Right atrium auricular region (tissue), 2 donors: ENCODE measurements at regions not wholly inside any gene's neighbourhood (a gene's known extent, or its start where the extent isn't known, plus 50 kb on each side); places are given as distances from the start of the nearest gene placed in this dataset.

ENCODE experiments used
- DNase-seq: peaks from one replicate; pipeline ENCODE4 v3.0.0-alpha.2; 2019; ENCODE audit warnings: low spot score
- H3K27ac ChIP-seq, 2 donors: fragments of 200-600 bp; sonication (generic); 1 replicate in 1 of 2; 2 replicates in 1 of 2; pipeline ENCODE4 v1.5.1; 2016 to 2019
- H3K27me3 ChIP-seq, 2 donors: fragments of 200-600 bp; sonication (generic); one replicate each; pipeline versions ENCODE4 v1.5.1 to v1.6.0; 2017 to 2019
- H3K36me3 ChIP-seq: fragments of 200-600 bp; sonication (generic); one replicate; pipeline ENCODE4 v1.5.1; 2016
- H3K4me1 ChIP-seq, 2 donors: fragments of 200-600 bp; sonication (generic); one replicate each; pipeline versions ENCODE4 v1.5.1 to v1.6.0; 2017 to 2019
- H3K4me3 ChIP-seq, 2 donors: fragments of 200-600 bp; sonication (generic); 1 replicate in 1 of 2; 2 replicates in 1 of 2; pipeline ENCODE4 v1.5.1; 2017 to 2019; ENCODE audit warnings: mild to moderate bottlenecking in 1 of 2, moderate library complexity in 1 of 2
- H3K9me3 ChIP-seq, 2 donors: fragments of 200-600 bp; sonication (generic); one replicate each; pipeline ENCODE4 v1.5.1; 2019
- TF ChIP-seq, protein P1 (sequence below), 2 donors: fragments of 200-600 bp; sonication (generic); IDR thresholded peaks; one replicate each; pipeline ENCODE4 v1.5.1; 2019; ENCODE audit warnings: antibody characterized with exemption in 2 of 2

- TF ChIP-seq, protein P1, sequence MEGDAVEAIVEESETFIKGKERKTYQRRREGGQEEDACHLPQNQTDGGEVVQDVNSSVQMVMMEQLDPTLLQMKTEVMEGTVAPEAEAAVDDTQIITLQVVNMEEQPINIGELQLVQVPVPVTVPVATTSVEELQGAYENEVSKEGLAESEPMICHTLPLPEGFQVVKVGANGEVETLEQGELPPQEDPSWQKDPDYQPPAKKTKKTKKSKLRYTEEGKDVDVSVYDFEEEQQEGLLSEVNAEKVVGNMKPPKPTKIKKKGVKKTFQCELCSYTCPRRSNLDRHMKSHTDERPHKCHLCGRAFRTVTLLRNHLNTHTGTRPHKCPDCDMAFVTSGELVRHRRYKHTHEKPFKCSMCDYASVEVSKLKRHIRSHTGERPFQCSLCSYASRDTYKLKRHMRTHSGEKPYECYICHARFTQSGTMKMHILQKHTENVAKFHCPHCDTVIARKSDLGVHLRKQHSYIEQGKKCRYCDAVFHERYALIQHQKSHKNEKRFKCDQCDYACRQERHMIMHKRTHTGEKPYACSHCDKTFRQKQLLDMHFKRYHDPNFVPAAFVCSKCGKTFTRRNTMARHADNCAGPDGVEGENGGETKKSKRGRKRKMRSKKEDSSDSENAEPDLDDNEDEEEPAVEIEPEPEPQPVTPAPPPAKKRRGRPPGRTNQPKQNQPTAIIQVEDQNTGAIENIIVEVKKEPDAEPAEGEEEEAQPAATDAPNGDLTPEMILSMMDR (IDR thresholded peaks at IDR 0.05), result no peak
- Histone ChIP-seq H3K27me3 (no peaks in the 10 kb centered on the region), H3K4me1 (no peaks in the 10 kb centered on the region), H3K27ac (no peak overlapping the region), H3K4me3 (no peak overlapping the region), H3K36me3 (no peaks in the 10 kb centered on the region), H3K9me3 (no peaks in the 10 kb centered on the region)
- no peak for DNase-seq
Observed at GRCh38 chr4:125262502-125262901, 52.3 kb upstream of the FAT4 start.

DNA sequence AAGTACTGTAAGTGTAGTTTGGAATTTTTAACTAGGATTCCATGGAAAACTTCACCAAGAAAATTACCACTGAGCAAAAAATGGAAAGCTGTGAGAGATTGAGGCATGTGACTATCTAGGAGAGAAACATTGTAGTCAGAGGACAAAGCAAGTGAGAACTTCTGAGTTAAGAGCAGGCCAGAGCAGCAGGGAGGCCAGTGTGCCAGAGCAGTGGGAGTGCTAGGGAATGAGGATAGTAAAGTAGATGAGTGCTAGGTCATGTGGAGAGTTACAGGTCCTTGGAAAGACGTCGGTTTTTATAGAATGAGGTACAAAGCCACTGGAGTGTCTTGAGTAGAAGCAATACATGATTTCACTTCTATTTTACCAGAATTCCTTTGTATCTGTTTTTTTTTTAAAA, 52.7 kb upstream of the FAT4 start:
- TF ChIP-seq, protein P1 (IDR thresholded peaks at IDR 0.05), result no peak
- no peaks in the 10 kb centered on the region for H3K36me3 ChIP-seq

DNA sequence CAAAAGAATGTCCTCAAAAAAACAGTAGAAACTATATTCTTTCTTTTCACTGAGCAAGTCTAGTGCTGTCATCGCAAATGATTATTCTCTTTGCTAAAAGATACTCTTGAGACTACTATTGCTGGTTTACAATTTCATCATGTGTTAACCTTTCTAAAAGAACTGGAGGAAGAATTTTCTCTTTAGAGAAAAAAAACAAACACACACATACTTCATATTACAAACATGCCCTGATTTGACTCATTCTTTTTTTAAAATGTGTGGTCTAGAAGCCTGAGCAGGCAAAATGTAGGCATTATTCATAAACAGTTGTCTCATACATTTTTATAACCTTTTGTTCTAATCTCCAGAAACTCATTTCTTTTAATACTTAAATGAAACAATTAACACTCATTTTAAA, 60.6 kb upstream of the FAT4 start:
- H3K27me3 ChIP-seq, result no peaks in the 10 kb centered on the region
- H3K9me3 ChIP-seq, result no peaks in the 10 kb centered on the region
- no peaks in the 10 kb centered on the region for H3K36me3 ChIP-seq
- H3K4me1 ChIP-seq, result no peaks in the 10 kb centered on the region
- TF ChIP-seq, protein P1 (IDR thresholded peaks at IDR 0.05), result no peak
- DNase-seq, result no peak
- no peak overlapping the region for H3K27ac ChIP-seq
- no peak overlapping the region for H3K4me3 ChIP-seq

More for the DNA sequence above, 52.7 kb upstream of the FAT4 start:
- H3K4me3 ChIP-seq, result no peak overlapping the region
- H3K27ac ChIP-seq, result no peak overlapping the region
- no peak for DNase-seq
- H3K27me3 ChIP-seq, result no peaks in the 10 kb centered on the region
- no peaks in the 10 kb centered on the region for H3K4me1 ChIP-seq
- no peaks in the 10 kb centered on the region for H3K9me3 ChIP-seq

DNA sequence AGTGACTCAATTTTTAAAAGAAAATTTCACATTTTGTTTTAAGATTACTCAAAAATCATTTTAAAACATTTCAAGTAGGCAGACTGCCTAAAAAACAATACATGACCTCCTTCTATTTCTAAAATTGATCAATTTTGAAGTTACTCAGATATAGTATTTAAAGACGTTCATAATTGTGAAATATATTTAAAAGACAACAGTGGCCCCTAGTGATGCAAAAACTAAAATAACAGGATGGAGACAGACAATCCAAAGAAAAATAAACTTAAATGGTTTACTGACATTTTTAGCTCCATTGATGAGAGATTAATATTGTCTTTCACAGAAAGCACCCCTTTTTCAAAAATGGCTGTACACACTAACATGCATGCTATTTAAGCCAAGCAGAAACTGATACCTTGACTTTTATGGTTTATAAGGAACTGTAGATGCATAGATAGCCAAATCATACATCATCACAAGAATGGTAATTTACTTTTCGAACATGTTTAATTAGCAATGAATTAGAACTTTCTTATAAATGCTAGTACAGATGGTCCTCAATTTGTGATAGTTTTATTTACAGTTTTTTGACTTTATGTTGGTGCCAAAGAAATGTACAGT, 69.8 kb upstream of the FAT4 start:
- no peak for DNase-seq
- no peak overlapping the region for H3K27ac ChIP-seq
- H3K36me3 ChIP-seq, result no peaks in the 10 kb centered on the region
- H3K4me3 ChIP-seq, result no peak overlapping the region
- no peaks in the 10 kb centered on the region for H3K4me1 ChIP-seq
- no peaks in the 10 kb centered on the region for H3K27me3 ChIP-seq
- TF ChIP-seq, protein P1 (IDR thresholded peaks at IDR 0.05), result peak in 1 of 2 donors; percentile 56
- no peaks in the 10 kb centered on the region for H3K9me3 ChIP-seq

DNA sequence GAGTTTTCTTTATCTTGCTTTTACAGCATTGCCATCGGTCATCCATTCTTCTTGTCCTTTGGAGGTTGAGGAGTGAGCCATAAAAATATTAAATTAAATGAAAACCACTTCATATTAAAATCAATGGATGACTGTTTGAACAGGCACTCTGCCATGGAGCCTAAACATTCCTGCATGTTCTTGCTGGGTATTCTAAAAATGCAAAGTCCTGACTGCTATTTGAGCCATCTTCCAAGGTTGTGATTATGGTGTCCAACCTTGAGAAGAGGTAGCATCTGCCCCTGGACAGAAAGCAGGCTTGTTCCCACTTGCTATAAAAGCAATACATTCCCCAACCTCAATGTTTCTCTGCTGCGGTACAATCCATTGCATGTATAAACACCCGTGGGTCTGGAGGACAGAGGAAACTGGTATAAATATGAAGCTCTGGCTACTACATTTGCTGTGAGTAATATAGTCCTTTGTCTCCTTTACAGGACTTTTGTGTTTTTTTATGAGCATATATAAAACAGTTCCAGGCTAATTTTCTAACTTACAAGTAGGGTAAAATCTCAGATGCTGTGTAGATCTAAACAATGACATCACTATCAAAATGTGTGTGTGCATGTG, 70.9 kb upstream of the FAT4 start:
- Histone ChIP-seq H3K27ac (no peak overlapping the region), H3K27me3 (no peaks in the 10 kb centered on the region), H3K9me3 (no peaks in the 10 kb centered on the region), H3K4me1 (no peaks in the 10 kb centered on the region), H3K4me3 (no peak overlapping the region), H3K36me3 (no peaks in the 10 kb centered on the region)
- TF ChIP-seq, protein P1 (IDR thresholded peaks at IDR 0.05), result no peak
- DNase-seq, result no peak

DNA sequence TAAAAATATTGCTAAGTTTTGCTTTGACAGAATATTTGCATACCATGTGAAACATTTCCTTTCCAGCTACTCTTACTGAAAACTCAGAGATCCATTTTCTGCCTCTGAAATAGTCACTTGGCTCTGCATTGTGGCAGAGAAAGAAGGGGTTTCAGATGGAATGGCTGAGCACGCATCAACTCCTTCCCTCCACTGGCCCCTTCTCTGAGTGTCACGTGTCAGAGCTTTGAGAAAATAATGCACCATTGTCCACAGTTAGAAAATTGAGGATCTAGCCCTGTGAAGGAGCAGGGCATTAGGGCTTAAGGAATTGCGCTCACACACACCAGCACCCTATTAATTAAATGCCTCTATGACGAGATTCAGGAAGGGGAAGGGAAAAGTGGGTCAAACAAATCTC, 78.8 kb upstream of the FAT4 start:
- H3K36me3 ChIP-seq, result no peaks in the 10 kb centered on the region
- no peaks in the 10 kb centered on the region for H3K4me1 ChIP-seq
- no peaks in the 10 kb centered on the region for H3K9me3 ChIP-seq
- H3K4me3 ChIP-seq, result no peak overlapping the region
- DNase-seq, result no peak
- H3K27ac ChIP-seq, result no peak overlapping the region
- no peaks in the 10 kb centered on the region for H3K27me3 ChIP-seq
- TF ChIP-seq, protein P1 (IDR thresholded peaks at IDR 0.05), result no peak
